ENCODE measurements at regions not wholly inside any gene's neighbourhood (a gene's known extent, or its start where the extent isn't known, plus 50 kb on each side); places are given as distances from the start of the nearest gene placed in this dataset.

- Histone ChIP-seq H3K4me2 (ENCODE audit: low read length) (no peak overlapping the region), H3K27ac (ENCODE audit: low read depth, low read length, poor library complexity, severe bottlenecking) (no peak overlapping the region), H3F3A (ENCODE audit: insufficient read depth, low read length) (no peaks in the 10 kb centered on the region), H3K36me3 (ENCODE audit: insufficient read depth, low read length) (no peaks in the 10 kb centered on the region), H2AFZ (ENCODE audit: low read length) (no peak overlapping the region), H3K9me2 (ENCODE audit: low read depth, low read length) (no peaks in the 10 kb centered on the region), H3K4me3 (ENCODE audit: low read depth, low read length, poor library complexity, severe bottlenecking) (no peak overlapping the region), H4K20me1 (ENCODE audit: insufficient read depth, low read length) (no peaks in the 10 kb centered on the region), H3K4me1 (ENCODE audit: insufficient read depth, low read length, severe bottlenecking) (no peaks in the 10 kb centered on the region), H3K27me3 (ENCODE audit: insufficient read depth, low read length) (no peaks in the 10 kb centered on the region), H3K79me2 (ENCODE audit: insufficient read depth, low read length) (no peaks in the 10 kb centered on the region), H3K9me3 (ENCODE audit: low read length) (no peaks in the 10 kb centered on the region), H3K9ac (ENCODE audit: low read length) (no peak overlapping the region)
- no peak for TF ChIP-seq CTCF (IDR thresholded peaks at IDR 0.05; ENCODE audit: low read length)
- TF ChIP-seq EZH2 (IDR thresholded peaks at IDR 0.05; ENCODE audit: borderline replicate concordance, low read length), result no peak
Observed at GRCh38 chr9:108056805-108057386, 567.3 kb upstream of the KLF4 start.

- no peak overlapping the region for H2AFZ ChIP-seq (ENCODE audit: low read length)
- no peaks in the 10 kb centered on the region for H3K9me2 ChIP-seq (ENCODE audit: low read depth, low read length)
- H3K27me3 ChIP-seq (ENCODE audit: insufficient read depth, low read length), result no peaks in the 10 kb centered on the region
- no peaks in the 10 kb centered on the region for H3K4me1 ChIP-seq (ENCODE audit: insufficient read depth, low read length, severe bottlenecking)
- H3K36me3 ChIP-seq (ENCODE audit: insufficient read depth, low read length), result no peaks in the 10 kb centered on the region
- H3F3A ChIP-seq (ENCODE audit: insufficient read depth, low read length), result no peaks in the 10 kb centered on the region
- H3K27ac ChIP-seq (ENCODE audit: low read depth, low read length, poor library complexity, severe bottlenecking), result no peak overlapping the region
- no peaks in the 10 kb centered on the region for H4K20me1 ChIP-seq (ENCODE audit: insufficient read depth, low read length)
- H3K9me3 ChIP-seq (ENCODE audit: low read length), result no peaks in the 10 kb centered on the region
- TF ChIP-seq EZH2 (IDR thresholded peaks at IDR 0.05; ENCODE audit: borderline replicate concordance, low read length) (no peak), CTCF (IDR thresholded peaks at IDR 0.05; ENCODE audit: low read length) (no peak)
- H3K9ac ChIP-seq (ENCODE audit: low read length), result no peak overlapping the region
- H3K79me2 ChIP-seq (ENCODE audit: insufficient read depth, low read length), result no peaks in the 10 kb centered on the region
- H3K4me2 ChIP-seq (ENCODE audit: low read length), result no peak overlapping the region
- no peak overlapping the region for H3K4me3 ChIP-seq (ENCODE audit: low read depth, low read length, poor library complexity, severe bottlenecking)
Observed at GRCh38 chr9:108056084-108056804, 566.7 kb upstream of the KLF4 start.

GRCh38 chr9:108054131-108054630 lies 564.6 kb upstream of the KLF4 start:
- Histone ChIP-seq H3K9ac (ENCODE audit: low read length) (no peak overlapping the region), H3K79me2 (ENCODE audit: insufficient read depth, low read length) (no peaks in the 10 kb centered on the region), H3K27me3 (ENCODE audit: insufficient read depth, low read length) (no peaks in the 10 kb centered on the region), H3K36me3 (ENCODE audit: insufficient read depth, low read length) (no peaks in the 10 kb centered on the region), H3F3A (ENCODE audit: insufficient read depth, low read length) (no peaks in the 10 kb centered on the region), H4K20me1 (ENCODE audit: insufficient read depth, low read length) (no peaks in the 10 kb centered on the region), H3K4me1 (ENCODE audit: insufficient read depth, low read length, severe bottlenecking) (no peaks in the 10 kb centered on the region), H3K9me3 (ENCODE audit: low read length) (no peaks in the 10 kb centered on the region), H2AFZ (ENCODE audit: low read length) (no peak overlapping the region), H3K9me2 (ENCODE audit: low read depth, low read length) (no peaks in the 10 kb centered on the region), H3K4me3 (ENCODE audit: low read depth, low read length, poor library complexity, severe bottlenecking) (no peak overlapping the region), H3K4me2 (ENCODE audit: low read length) (no peak overlapping the region), H3K27ac (ENCODE audit: low read depth, low read length, poor library complexity, severe bottlenecking) (no peak overlapping the region)
- no peak for TF ChIP-seq CTCF (IDR thresholded peaks at IDR 0.05; ENCODE audit: low read length)
- TF ChIP-seq EZH2 (IDR thresholded peaks at IDR 0.05; ENCODE audit: borderline replicate concordance, low read length), result no peak

All from OCI-LY1 (cell line).